Brain microvascular endothelial cell (primary cell): ENCODE measurements at regions not wholly inside any gene's neighbourhood (a gene's known extent, or its start where the extent isn't known, plus 50 kb on each side); places are given as distances from the start of the nearest gene placed in this dataset.

ENCODE experiments used
- DNase-seq: peaks from one replicate; pipeline ENCODE4 v3.0.0-alpha.2; 2020
- H3K27ac ChIP-seq: fragments of 250-450 bp; sonication (Bioruptor Pico); 2 replicates; pipeline ENCODE4 v1.5.1; 2020; ENCODE audit warnings: mild to moderate bottlenecking, moderate library complexity
- H3K27me3 ChIP-seq: fragments of 250-450 bp; sonication (Bioruptor Pico); replicated peaks from 2 replicates; pipeline ENCODE4 v1.5.1; 2020; ENCODE audit warnings: mild to moderate bottlenecking
- H3K36me3 ChIP-seq: fragments of 250-450 bp; sonication (Bioruptor Pico); replicated peaks from 2 replicates; pipeline ENCODE4 v1.5.1; 2020; ENCODE audit warnings: mild to moderate bottlenecking
- H3K4me3 ChIP-seq: 2 replicates; pipeline ENCODE4 v1.5.1; 2011; ENCODE audit warnings: low read depth, mild to moderate bottlenecking, control low read depth, low read length, moderate library complexity
- CTCF ChIP-seq: IDR thresholded peaks from 2 replicates; pipeline ENCODE4 v1.5.1; 2011; ENCODE audit warnings: low read depth, mild to moderate bottlenecking, moderate library complexity, low read length, control low read depth, inconsistent platforms; ENCODE audit errors: missing control alignments
- in situ Hi-C: cut with HindIII; loops from 2 replicates; pipeline ENCODE4 v1.10.0; 2017; ENCODE audit warnings: low sequenced_read_pairs, low pct_ligation_motif_present

GRCh38 chr6:114863610-114864009 lies 520.8 kb upstream of the HS3ST5 start:
- Histone ChIP-seq H3K36me3 (no peaks in the 10 kb centered on the region), H3K4me3 (no peak overlapping the region), H3K27me3 (no peaks in the 10 kb centered on the region), H3K27ac (no peak overlapping the region)
- no peak for TF ChIP-seq CTCF
- no peak for DNase-seq
- in situ Hi-C loops: no loop called here

- in situ Hi-C loops: no loop called here
- Histone ChIP-seq H3K36me3 (no peaks in the 10 kb centered on the region), H3K27ac (no peak overlapping the region), H3K4me3 (no peak overlapping the region), H3K27me3 (no peaks in the 10 kb centered on the region)
- DNase-seq: no peak
- TF ChIP-seq CTCF: no peak
Observed at GRCh38 chr6:114862819-114863218, 520.0 kb upstream of the HS3ST5 start.

GRCh38 chr6:114862064-114862463 lies 519.2 kb upstream of the HS3ST5 start:
- Histone ChIP-seq H3K27me3 (no peaks in the 10 kb centered on the region), H3K27ac (no peak overlapping the region), H3K36me3 (no peaks in the 10 kb centered on the region), H3K4me3 (no peak overlapping the region)
- no peak for DNase-seq
- in situ Hi-C loops: no loop called here
- TF ChIP-seq CTCF: no peak

GRCh38 chr6:114844359-114844758 lies 501.5 kb upstream of the HS3ST5 start:
- no peak for DNase-seq
- Histone ChIP-seq H3K4me3 (no peak overlapping the region), H3K27me3 (no peaks in the 10 kb centered on the region), H3K36me3 (no peaks in the 10 kb centered on the region), H3K27ac (no peak overlapping the region)
- TF ChIP-seq CTCF: no peak
- in situ Hi-C loops: no loop called here

GRCh38 chr6:114839019-114839418 lies 496.2 kb upstream of the HS3ST5 start:
- Histone ChIP-seq H3K27me3 (no peaks in the 10 kb centered on the region), H3K36me3 (no peaks in the 10 kb centered on the region), H3K4me3 (no peak overlapping the region), H3K27ac (no peak overlapping the region)
- no peak for TF ChIP-seq CTCF
- in situ Hi-C loops: no loop called here
- no peak for DNase-seq

GRCh38 chr6:114833211-114833610 lies 490.4 kb upstream of the HS3ST5 start:
- Histone ChIP-seq H3K4me3 (no peak overlapping the region), H3K36me3 (no peaks in the 10 kb centered on the region), H3K27me3 (no peaks in the 10 kb centered on the region), H3K27ac (no peak overlapping the region)
- in situ Hi-C loops: no loop called here
- TF ChIP-seq CTCF: no peak
- DNase-seq: no peak
